Fibroblast of lung (primary cell): ENCODE measurements at regions not wholly inside any gene's neighbourhood (a gene's known extent, or its start where the extent isn't known, plus 50 kb on each side); places are given as distances from the start of the nearest gene placed in this dataset.

Experiments
- EZH2 ChIP-seq: IDR thresholded peaks from 2 replicates; pipeline ENCODE4 v1.5.1; 2012; ENCODE audit warnings: low read length, control low read depth, mild to moderate bottlenecking; ENCODE audit errors: missing control alignments
- TF ChIP-seq, protein P1 (sequence below), 2 donors: IDR thresholded peaks in 1 of 2; conservative IDR thresholded peaks in 1 of 2; 1 replicate in 1 of 2; 2 replicates in 1 of 2; pipeline ENCODE4 v1.5.1; 2011 to 2012; ENCODE audit warnings: low read length in 2 of 2, control low read depth in 1 of 2, inconsistent platforms in 1 of 2, low read depth in 1 of 2, mild to moderate bottlenecking in 1 of 2

DNA sequence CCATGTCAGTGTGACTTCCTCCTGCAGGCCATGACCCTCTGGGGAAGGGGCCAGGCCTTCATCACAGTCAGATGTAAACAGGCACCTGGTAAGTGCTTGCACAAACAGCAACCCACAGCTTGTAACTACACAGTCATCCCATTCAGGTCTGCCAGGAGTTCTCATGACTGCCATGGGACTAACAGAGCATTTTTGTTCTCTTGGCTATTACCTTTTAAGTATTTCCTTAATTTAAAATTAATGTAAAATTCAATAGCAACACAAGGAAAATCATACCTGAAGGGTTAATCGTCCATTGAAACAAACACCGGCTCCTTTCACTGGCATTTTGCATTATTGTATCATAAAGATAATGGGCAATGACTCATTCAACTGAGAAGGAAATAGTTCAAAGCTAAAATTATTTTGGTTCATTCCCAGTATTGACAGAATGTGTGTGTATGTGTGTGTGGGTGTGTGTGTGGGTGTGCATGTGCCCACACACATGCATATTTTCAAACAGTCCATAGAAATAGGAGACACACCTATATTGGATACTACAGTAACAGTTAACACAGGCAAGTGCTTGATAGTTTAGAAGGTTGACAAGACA is 307.9 kb downstream of the WDR11 start:
- TF ChIP-seq EZH2: no peak
- TF ChIP-seq, protein P1, sequence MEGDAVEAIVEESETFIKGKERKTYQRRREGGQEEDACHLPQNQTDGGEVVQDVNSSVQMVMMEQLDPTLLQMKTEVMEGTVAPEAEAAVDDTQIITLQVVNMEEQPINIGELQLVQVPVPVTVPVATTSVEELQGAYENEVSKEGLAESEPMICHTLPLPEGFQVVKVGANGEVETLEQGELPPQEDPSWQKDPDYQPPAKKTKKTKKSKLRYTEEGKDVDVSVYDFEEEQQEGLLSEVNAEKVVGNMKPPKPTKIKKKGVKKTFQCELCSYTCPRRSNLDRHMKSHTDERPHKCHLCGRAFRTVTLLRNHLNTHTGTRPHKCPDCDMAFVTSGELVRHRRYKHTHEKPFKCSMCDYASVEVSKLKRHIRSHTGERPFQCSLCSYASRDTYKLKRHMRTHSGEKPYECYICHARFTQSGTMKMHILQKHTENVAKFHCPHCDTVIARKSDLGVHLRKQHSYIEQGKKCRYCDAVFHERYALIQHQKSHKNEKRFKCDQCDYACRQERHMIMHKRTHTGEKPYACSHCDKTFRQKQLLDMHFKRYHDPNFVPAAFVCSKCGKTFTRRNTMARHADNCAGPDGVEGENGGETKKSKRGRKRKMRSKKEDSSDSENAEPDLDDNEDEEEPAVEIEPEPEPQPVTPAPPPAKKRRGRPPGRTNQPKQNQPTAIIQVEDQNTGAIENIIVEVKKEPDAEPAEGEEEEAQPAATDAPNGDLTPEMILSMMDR (conservative IDR thresholded peaks at IDR 0.05 in 1 of 2, IDR thresholded peaks at IDR 0.05 in 1 of 2; ENCODE audit: low read depth in 1 of 2, low read length in 2 of 2): no peak
